ENCODE measurements at regions not wholly inside any gene's neighbourhood (a gene's known extent, or its start where the extent isn't known, plus 50 kb on each side); places are given as distances from the start of the nearest gene placed in this dataset.

GRCh38 chr17:33528846-33529245 lies 235.8 kb upstream of the ASIC2 start:
- intact Hi-C loops (cut with DNase I) = no loop called here
- Histone ChIP-seq H3K36me3 (ENCODE audit: control insufficient read depth in 2 of 3, insufficient read depth in 3 of 3, low read length in 3 of 3) (no peaks in the 10 kb centered on the region), H3K27ac (ENCODE audit: low read depth in 2 of 2, low read length in 2 of 2) (no peak overlapping the region), H3K9ac (ENCODE audit: low read length in 3 of 3) (no peak overlapping the region), H3K9me3 (ENCODE audit: control insufficient read depth in 2 of 3, insufficient read depth in 1 of 3, low read length in 3 of 3) (no peaks in the 10 kb centered on the region), H3K4me3 (ENCODE audit: low read length in 3 of 3) (no peak overlapping the region), H3K27me3 (ENCODE audit: control insufficient read depth, insufficient read depth, low read length) (no peaks in the 10 kb centered on the region), H3K4me1 (ENCODE audit: control insufficient read depth in 2 of 3, insufficient read depth in 2 of 3, low read depth in 1 of 3, low read length in 3 of 3) (no peaks in the 10 kb centered on the region)
- no peak for TF ChIP-seq CTCF (IDR thresholded peaks at IDR 0.05; ENCODE audit: borderline replicate concordance, extremely low read depth, insufficient read depth)
- DNase-seq (no peak), FAIRE-seq (no peak)

- DNase-seq (no peak), FAIRE-seq (no peak)
- H3K27ac ChIP-seq (ENCODE audit: low read depth in 2 of 2, low read length in 2 of 2) = no peak overlapping the region
- no peaks in the 10 kb centered on the region for H3K4me1 ChIP-seq (ENCODE audit: control insufficient read depth in 2 of 3, insufficient read depth in 2 of 3, low read depth in 1 of 3, low read length in 3 of 3)
- no peak for TF ChIP-seq CTCF (IDR thresholded peaks at IDR 0.05; ENCODE audit: borderline replicate concordance, extremely low read depth, insufficient read depth)
- H3K36me3 ChIP-seq (ENCODE audit: control insufficient read depth in 2 of 3, insufficient read depth in 3 of 3, low read length in 3 of 3) = no peaks in the 10 kb centered on the region
- H3K9me3 ChIP-seq (ENCODE audit: control insufficient read depth in 2 of 3, insufficient read depth in 1 of 3, low read length in 3 of 3) = no peaks in the 10 kb centered on the region
- intact Hi-C loops (cut with DNase I) = no loop called here
- H3K4me3 ChIP-seq (ENCODE audit: low read length in 3 of 3) = no peak overlapping the region
- no peaks in the 10 kb centered on the region for H3K27me3 ChIP-seq (ENCODE audit: control insufficient read depth, insufficient read depth, low read length)
- no peak overlapping the region for H3K9ac ChIP-seq (ENCODE audit: low read length in 3 of 3)
Observed at GRCh38 chr17:33529816-33530215, 236.7 kb upstream of the ASIC2 start.

- FAIRE-seq (no peak), DNase-seq (no peak)
- intact Hi-C loops (cut with DNase I) = no loop called here
Observed at GRCh38 chr17:33531311-33531710, 238.2 kb upstream of the ASIC2 start.

More at GRCh38 chr17:33531311-33531710, 238.2 kb upstream of the ASIC2 start:
- Histone ChIP-seq H3K27ac (ENCODE audit: low read depth in 2 of 2, low read length in 2 of 2) (no peak overlapping the region), H3K36me3 (ENCODE audit: control insufficient read depth in 2 of 3, insufficient read depth in 3 of 3, low read length in 3 of 3) (no peaks in the 10 kb centered on the region), H3K4me1 (ENCODE audit: control insufficient read depth in 2 of 3, insufficient read depth in 2 of 3, low read depth in 1 of 3, low read length in 3 of 3) (no peaks in the 10 kb centered on the region), H3K27me3 (ENCODE audit: control insufficient read depth, insufficient read depth, low read length) (no peaks in the 10 kb centered on the region), H3K9ac (ENCODE audit: low read length in 3 of 3) (no peak overlapping the region), H3K4me3 (ENCODE audit: low read length in 3 of 3) (no peak overlapping the region), H3K9me3 (ENCODE audit: control insufficient read depth in 2 of 3, insufficient read depth in 1 of 3, low read length in 3 of 3) (no peaks in the 10 kb centered on the region)
- no peak for TF ChIP-seq CTCF (IDR thresholded peaks at IDR 0.05; ENCODE audit: borderline replicate concordance, extremely low read depth, insufficient read depth)

Data from kidney (tissue), 13 donors.